HepG2 (cell line): ENCODE measurements at regions not wholly inside any gene's neighbourhood (a gene's known extent, or its start where the extent isn't known, plus 50 kb on each side); places are given as distances from the start of the nearest gene placed in this dataset.

Experiments
- ATAC-seq: fragments of 200-7000 bp; cut with Tn5 transposase; 3 replicates; pipeline ENCODE4 v1.9.1; 2020; ENCODE audit warnings: mild to moderate bottlenecking, moderate library complexity
- BruUV-seq: library from RNA; stranded (reverse); fragments of 400-500 nt; replicated peaks from 2 replicates; lab custom pipeline; 2021; lab: Mats Ljungman, UMichigan
- CTCF ChIA-PET: fragments of 300-600 bp; formaldehyde crosslinking; extraction: SDS; loops from one replicate; lab custom pipeline; 2021; ENCODE audit warnings: low total read pairs, inconsistent platforms, low intra/inter-chr PET ratio; lab: Yijun Ruan, JAX
- POLR2A ChIA-PET: fragments of 350-600 bp; sonication (Branson Sonifier 250); formaldehyde crosslinking; loops from one replicate; lab custom pipeline; 2020; ENCODE audit warnings: antibody characterized with exemption, inconsistent platforms; lab: Yijun Ruan, JAX
- DNase-seq: peaks from one replicate; pipeline ENCODE4 v3.0.0-alpha.2; 2015; ENCODE audit warnings: low spot score
- FAIRE-seq: peaks from 3 replicates; lab custom pipeline; 2011; peaks lifted over from hg19 to GRCh38; lab: Jason Lieb, UNC
- H2AFZ ChIP-seq: one replicate; pipeline ENCODE4 v1.6.1; 2011; ENCODE audit warnings: low read length, inconsistent platforms
- H3K27ac ChIP-seq: fragments of 300-600 bp; 3 replicates; pipeline ENCODE4 v1.8.0; 2011; ENCODE audit warnings: mixed run types, mild to moderate bottlenecking, mixed read lengths, low read length, inconsistent platforms; ENCODE audit not compliant: insufficient read depth; ENCODE audit errors: extremely low read length
- H3K27me3 ChIP-seq, 2 experiments: fragments of 200-600 bp in 1 of 2; 2 replicates in 1 of 2; 3 replicates in 1 of 2; pipeline versions ENCODE4 v1.6.0 to v1.8.0; 2011; ENCODE audit warnings: low read length in 2 of 2, mild to moderate bottlenecking in 2 of 2, moderate library complexity in 2 of 2, inconsistent platforms in 1 of 2; ENCODE audit not compliant: insufficient read depth in 2 of 2, control insufficient read depth in 1 of 2
- H3K36me3 ChIP-seq, 2 experiments: fragments of 200-600 bp in 1 of 2; replicated peaks in 1 of 2; 2 replicates in 1 of 2; 3 replicates in 1 of 2; pipeline versions ENCODE4 v1.5.1 to v1.8.0; 2011; ENCODE audit warnings: low read length in 2 of 2, inconsistent platforms in 1 of 2; ENCODE audit not compliant: insufficient read depth in 2 of 2, control insufficient read depth in 1 of 2
- H3K4me1 ChIP-seq: 2 replicates; pipeline ENCODE4 v1.5.1; 2012; ENCODE audit warnings: low read length, inconsistent platforms; ENCODE audit not compliant: insufficient read depth
- H3K4me2 ChIP-seq: 2 replicates; pipeline ENCODE4 v1.6.0; 2011; ENCODE audit warnings: low read depth, low read length, inconsistent platforms
- H3K4me3 ChIP-seq, 3 experiments: fragments of 200-600 bp in 1 of 3; sonication (generic), shearing (Covaris generic) in 1 of 3; replicated peaks in 1 of 3; 2 replicates each; pipeline ENCODE4 v1.5.1; 2011 to 2016; ENCODE audit warnings: low read length in 3 of 3, inconsistent platforms in 2 of 3, low read depth in 2 of 3, mild to moderate bottlenecking in 2 of 3, control low read depth in 1 of 3, mixed read lengths in 1 of 3; ENCODE audit not compliant: insufficient read depth in 1 of 3
- H3K79me2 ChIP-seq: one replicate; pipeline ENCODE4 v1.6.1; 2011; ENCODE audit warnings: low read length, inconsistent platforms; ENCODE audit not compliant: insufficient read depth
- H3K9ac ChIP-seq: 2 replicates; pipeline ENCODE4 v1.6.0; 2011; ENCODE audit warnings: mild to moderate bottlenecking, low read depth, low read length, inconsistent platforms; ENCODE audit not compliant: insufficient read depth
- H3K9me3 ChIP-seq: 2 replicates; pipeline ENCODE4 v1.5.1; 2012; ENCODE audit warnings: mild to moderate bottlenecking, low read length
- H4K20me1 ChIP-seq: 2 replicates; pipeline ENCODE4 v1.6.0; 2011; ENCODE audit warnings: inconsistent platforms, mild to moderate bottlenecking, low read length, moderate library complexity; ENCODE audit not compliant: insufficient read depth
- ASH2L ChIP-seq: fragments of 300-600, 200-600 bp; sonication (generic); IDR thresholded peaks from 2 replicates; pipeline ENCODE4 v1.7.0; 2017; ENCODE audit warnings: low read depth, mild to moderate bottlenecking, moderate library complexity, mixed read lengths, low read length; ENCODE audit not compliant: insufficient read length
- CC2D1A ChIP-seq: sonication (generic); formaldehyde crosslinking; IDR thresholded peaks from 2 replicates; pipeline ENCODE4 v1.8.1; 2023; ENCODE audit warnings: mild to moderate bottlenecking, missing genetic modification reagents
- FIP1L1 ChIP-seq: fragments of 200-400 bp; formaldehyde crosslinking; IDR thresholded peaks from 2 replicates; pipeline ENCODE4 v1.6.1; 2018; ENCODE audit warnings: low read depth, mild to moderate bottlenecking, low read length, moderate library complexity, borderline replicate concordance; ENCODE audit not compliant: insufficient read depth
- LCORL ChIP-seq, 2 experiments: fragments of 450-650 bp in 1 of 2; sonication (generic) in 1 of 2; formaldehyde crosslinking in 1 of 2; IDR thresholded peaks; 2 replicates each; pipeline versions ENCODE4 v1.5.0 to v1.6.1; 2017 to 2020; ENCODE audit warnings: antibody characterized with exemption in 1 of 2, missing genetic modification reagents in 1 of 2
- PAWR ChIP-seq: sonication (generic); formaldehyde crosslinking; IDR thresholded peaks from 2 replicates; pipeline ENCODE4 v1.4.0; 2020; ENCODE audit warnings: missing genetic modification reagents, mild to moderate bottlenecking, borderline replicate concordance
- POLR2AphosphoS2 ChIP-seq: IDR thresholded peaks from 2 replicates; pipeline ENCODE4 v1.6.1; 2011; ENCODE audit warnings: low read depth, low read length, improper control_type of control experiment
- REPIN1 ChIP-seq: sonication (generic); formaldehyde crosslinking; IDR thresholded peaks from 2 replicates; pipeline ENCODE4 v1.8.0; 2022; ENCODE audit warnings: missing genetic modification reagents, low read depth, mild to moderate bottlenecking, borderline replicate concordance
- RNF2 ChIP-seq: fragments of 450-650 bp; conservative IDR thresholded peaks from 2 replicates; pipeline ENCODE4 v1.6.1; 2016; ENCODE audit warnings: low read depth
- YEATS4 ChIP-seq: sonication (generic); formaldehyde crosslinking; IDR thresholded peaks from 2 replicates; pipeline ENCODE4 v1.4.0; 2020; ENCODE audit warnings: missing genetic modification reagents, borderline replicate concordance
- ZFP36L1 ChIP-seq: sonication (generic); formaldehyde crosslinking; IDR thresholded peaks from 2 replicates; pipeline ENCODE4 v1.8.0; 2022; ENCODE audit warnings: mild to moderate bottlenecking, missing genetic modification reagents, moderate library complexity
- ZNF337 ChIP-seq: sonication (generic); formaldehyde crosslinking; IDR thresholded peaks from 2 replicates; pipeline ENCODE4 v1.5.1; 2020; ENCODE audit warnings: missing genetic modification reagents, low read depth, mild to moderate bottlenecking, borderline replicate concordance
- WGBS: methylation state at CpG from one replicate; pipeline ENCODE4 v1.1.6; 2017; ENCODE audit warnings: low lambda C conversion rate; 5-methylcytosine and 5-hydroxymethylcytosine counted together
- in situ Hi-C: cut with HindIII; loops from 2 replicates; pipeline ENCODE4 v1.10.0; 2017; ENCODE audit warnings: low pct_unique_long_range_greater_than_20kb; ENCODE audit not compliant: extremely low pct_ligation_motif_present
- intact Hi-C: fragments of 100-400 bp; cut with micrococcal nuclease; formaldehyde crosslinking; loops from one replicate; pipeline ENCODE4 v1.10.0; 2022; ENCODE audit not compliant: unreplicated experiment
- TF ChIP-seq, protein P1 (sequence below), 2 experiments: sonication (generic) in 1 of 2; formaldehyde crosslinking in 1 of 2; IDR thresholded peaks; 2 replicates each; pipeline versions ENCODE4 v1.4.0 to v1.6.1; 2016 to 2020; ENCODE audit warnings: borderline replicate concordance in 1 of 2, low read depth in 1 of 2, mild to moderate bottlenecking in 1 of 2, missing genetic modification reagents in 1 of 2

GRCh38 chr21:43347461-43348169 lies 79.3 kb downstream of the SIK1 start:
- FAIRE-seq (no peak), DNase-seq (no peak), ATAC-seq (no peak)
- no peak overlapping the region for H3K4me2 ChIP-seq
- BruUV-seq, result no TSS peak
- no peaks in the 10 kb centered on the region for H3K79me2 ChIP-seq
- TF ChIP-seq POLR2AphosphoS2 (no peak), PAWR (CRISPR knock-in tag) (no peak), RNF2 (no peak), LCORL (IDR thresholded peaks at IDR 0.05) (no peak), LCORL (CRISPR knock-in tag; IDR thresholded peaks at IDR 0.05) (no peak), YEATS4 (no peak), FIP1L1 (no peak), ASH2L (no peak), ZFP36L1 (no peak)
- ChIA-PET POLR2A (no interaction called here), CTCF (no interaction called here)
- in situ Hi-C loops (no loop called here), intact Hi-C loops (no loop called here)
- H3K9me3 ChIP-seq, result no peaks in the 10 kb centered on the region
- WGBS, result 47% methylated on average over 20 of the region's 21 CpGs
- H4K20me1 ChIP-seq, result no peaks in the 10 kb centered on the region
- no peak overlapping the region for H3K9ac ChIP-seq
- H3K27me3 ChIP-seq, result peaks cover 2 to 3% of the 10 kb centered on the region in 2 experiments; a peak in 2 of 5 replicates
- no peak overlapping the region for H3K4me3 ChIP-seq
- peaks cover 68% of the 10 kb centered on the region for H3K4me1 ChIP-seq
- no peak overlapping the region for H3K27ac ChIP-seq
- H2AFZ ChIP-seq, result no peak overlapping the region
- H3K36me3 ChIP-seq, result no peaks in the 10 kb centered on the region

DNA sequence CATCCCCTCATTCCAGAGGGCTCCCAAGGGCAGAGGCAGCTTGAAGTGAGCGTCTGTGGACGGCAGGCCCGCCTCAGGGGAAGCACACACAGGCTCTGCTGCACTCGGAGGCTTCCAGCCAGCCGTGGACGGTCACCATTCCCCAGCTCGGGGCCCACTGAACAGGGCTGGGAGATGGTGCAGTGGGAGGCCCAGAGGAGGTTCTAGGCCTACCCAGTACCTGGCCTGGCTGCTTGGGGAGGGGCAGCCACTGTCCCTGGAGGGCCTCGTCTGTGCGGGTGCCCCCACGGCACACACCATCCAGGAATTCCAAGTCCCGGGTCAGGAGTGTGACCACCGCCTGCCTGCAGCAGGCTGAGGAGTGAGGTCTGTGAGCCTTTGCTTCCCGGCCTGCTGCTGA lies 80.4 kb downstream of the SIK1 start:
- DNase-seq (no peak), FAIRE-seq (no peak), ATAC-seq (no peak)
- 66% methylated on average over 5 of the region's 13 CpGs for WGBS
- Histone ChIP-seq H2AFZ (no peak overlapping the region), H3K36me3 (no peaks in the 10 kb centered on the region), H3K9ac (no peak overlapping the region), H3K9me3 (no peaks in the 10 kb centered on the region), H3K4me3 (no peak overlapping the region), H3K79me2 (no peaks in the 10 kb centered on the region), H3K4me2 (no peak overlapping the region), H3K27me3 (peaks cover 2 to 3% of the 10 kb centered on the region in 2 experiments; a peak in 2 of 5 replicates), H3K4me1 (peaks cover 69% of the 10 kb centered on the region), H4K20me1 (no peaks in the 10 kb centered on the region), H3K27ac (no peak overlapping the region)
- ChIA-PET CTCF (no interaction called here), POLR2A (interaction anchor here (1.3 kb wide), 1 partner anchor 136 kb away, joined by 4 read pairs; no protein-coding TSS in a partner anchor)
- in situ Hi-C loops (no loop called here), intact Hi-C loops (no loop called here)
- no TSS peak for BruUV-seq
- TF ChIP-seq, protein P1, sequence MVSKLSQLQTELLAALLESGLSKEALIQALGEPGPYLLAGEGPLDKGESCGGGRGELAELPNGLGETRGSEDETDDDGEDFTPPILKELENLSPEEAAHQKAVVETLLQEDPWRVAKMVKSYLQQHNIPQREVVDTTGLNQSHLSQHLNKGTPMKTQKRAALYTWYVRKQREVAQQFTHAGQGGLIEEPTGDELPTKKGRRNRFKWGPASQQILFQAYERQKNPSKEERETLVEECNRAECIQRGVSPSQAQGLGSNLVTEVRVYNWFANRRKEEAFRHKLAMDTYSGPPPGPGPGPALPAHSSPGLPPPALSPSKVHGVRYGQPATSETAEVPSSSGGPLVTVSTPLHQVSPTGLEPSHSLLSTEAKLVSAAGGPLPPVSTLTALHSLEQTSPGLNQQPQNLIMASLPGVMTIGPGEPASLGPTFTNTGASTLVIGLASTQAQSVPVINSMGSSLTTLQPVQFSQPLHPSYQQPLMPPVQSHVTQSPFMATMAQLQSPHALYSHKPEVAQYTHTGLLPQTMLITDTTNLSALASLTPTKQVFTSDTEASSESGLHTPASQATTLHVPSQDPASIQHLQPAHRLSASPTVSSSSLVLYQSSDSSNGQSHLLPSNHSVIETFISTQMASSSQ (IDR thresholded peaks at IDR 0.05; ENCODE audit: low read depth), result no peak
- TF ChIP-seq, protein P1 (CRISPR knock-in tag; IDR thresholded peaks at IDR 0.05; ENCODE audit: borderline replicate concordance), result no peak
- TF ChIP-seq CC2D1A (CRISPR knock-in tag) (no peak), REPIN1 (CRISPR knock-in tag) (no peak), ZNF337 (CRISPR knock-in tag) (no peak)
